Tibial nerve (tissue), 3 donors: ENCODE measurements at regions not wholly inside any gene's neighbourhood (a gene's known extent, or its start where the extent isn't known, plus 50 kb on each side); places are given as distances from the start of the nearest gene placed in this dataset.

Experiments
- POLR2A ChIP-seq, 2 donors: fragments of 450-650 bp; IDR thresholded peaks; one replicate each; pipeline ENCODE4 v1.6.1; 2017; ENCODE audit warnings: antibody characterized with exemption in 2 of 2, mild to moderate bottlenecking in 2 of 2, moderate library complexity in 2 of 2
- TF ChIP-seq, protein P1 (sequence below), 5 experiments: fragments of 200-600 bp in 3 of 5; fragments of 450-650 bp in 2 of 5; sonication (generic) in 3 of 5; IDR thresholded peaks; one replicate each; pipeline ENCODE4 v1.5.1; 2016 to 2019; ENCODE audit warnings: antibody characterized with exemption in 5 of 5, mild to moderate bottlenecking in 3 of 5, moderate library complexity in 2 of 5

DNA sequence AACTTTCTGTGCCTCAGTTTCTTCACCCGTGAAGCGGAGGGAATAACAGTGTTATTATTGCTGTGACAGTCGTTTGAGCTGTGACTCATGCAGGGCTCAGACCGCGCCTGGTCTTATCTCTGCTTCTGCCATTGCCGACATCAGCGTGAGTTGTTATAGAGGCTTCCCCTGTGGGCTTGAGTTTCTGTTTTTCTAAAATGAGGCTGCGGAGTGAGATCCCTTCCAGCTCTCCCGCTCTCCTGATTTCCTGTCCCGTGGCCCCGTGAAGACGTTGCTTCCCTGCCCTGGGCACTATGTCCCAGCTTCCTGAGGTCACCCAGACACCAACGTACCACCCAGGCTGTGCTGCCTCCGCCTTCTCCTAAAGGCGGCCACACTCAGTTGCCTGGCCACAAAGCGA is 278.5 kb downstream of the BMP7 start:
- TF ChIP-seq, protein P1, sequence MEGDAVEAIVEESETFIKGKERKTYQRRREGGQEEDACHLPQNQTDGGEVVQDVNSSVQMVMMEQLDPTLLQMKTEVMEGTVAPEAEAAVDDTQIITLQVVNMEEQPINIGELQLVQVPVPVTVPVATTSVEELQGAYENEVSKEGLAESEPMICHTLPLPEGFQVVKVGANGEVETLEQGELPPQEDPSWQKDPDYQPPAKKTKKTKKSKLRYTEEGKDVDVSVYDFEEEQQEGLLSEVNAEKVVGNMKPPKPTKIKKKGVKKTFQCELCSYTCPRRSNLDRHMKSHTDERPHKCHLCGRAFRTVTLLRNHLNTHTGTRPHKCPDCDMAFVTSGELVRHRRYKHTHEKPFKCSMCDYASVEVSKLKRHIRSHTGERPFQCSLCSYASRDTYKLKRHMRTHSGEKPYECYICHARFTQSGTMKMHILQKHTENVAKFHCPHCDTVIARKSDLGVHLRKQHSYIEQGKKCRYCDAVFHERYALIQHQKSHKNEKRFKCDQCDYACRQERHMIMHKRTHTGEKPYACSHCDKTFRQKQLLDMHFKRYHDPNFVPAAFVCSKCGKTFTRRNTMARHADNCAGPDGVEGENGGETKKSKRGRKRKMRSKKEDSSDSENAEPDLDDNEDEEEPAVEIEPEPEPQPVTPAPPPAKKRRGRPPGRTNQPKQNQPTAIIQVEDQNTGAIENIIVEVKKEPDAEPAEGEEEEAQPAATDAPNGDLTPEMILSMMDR (IDR thresholded peaks at IDR 0.05): no peak
- no peak for TF ChIP-seq POLR2A (IDR thresholded peaks at IDR 0.05)
